ENCODE measurements at regions not wholly inside any gene's neighbourhood (a gene's known extent, or its start where the extent isn't known, plus 50 kb on each side); places are given as distances from the start of the nearest gene placed in this dataset.

GRCh38 chr5:135236228-135236907 lies 162.7 kb downstream of the MACROH2A1 start:
- DNase-seq (ENCODE audit: low read depth in 4 of 4, low spot score in 2 of 4) = no peak

GRCh38 chr5:135235551-135236227 lies 163.3 kb downstream of the MACROH2A1 start:
- DNase-seq (ENCODE audit: low read depth in 4 of 4, low spot score in 2 of 4) = no peak

GRCh38 chr5:135234666-135235401 lies 164.2 kb downstream of the MACROH2A1 start:
- no peak for DNase-seq (ENCODE audit: low read depth in 4 of 4, low spot score in 2 of 4)

GRCh38 chr5:135234242-135234641 lies 164.8 kb downstream of the MACROH2A1 start:
- DNase-seq (ENCODE audit: low read depth in 4 of 4, low spot score in 2 of 4) = no peak

- DNase-seq (ENCODE audit: low read depth in 4 of 4, low spot score in 2 of 4) = no peak
Observed at GRCh38 chr5:135233477-135233876, 165.6 kb downstream of the MACROH2A1 start.

GRCh38 chr5:135232958-135233357 lies 166.1 kb downstream of the MACROH2A1 start:
- no peak for DNase-seq (ENCODE audit: low read depth in 4 of 4, low spot score in 2 of 4)

DNA sequence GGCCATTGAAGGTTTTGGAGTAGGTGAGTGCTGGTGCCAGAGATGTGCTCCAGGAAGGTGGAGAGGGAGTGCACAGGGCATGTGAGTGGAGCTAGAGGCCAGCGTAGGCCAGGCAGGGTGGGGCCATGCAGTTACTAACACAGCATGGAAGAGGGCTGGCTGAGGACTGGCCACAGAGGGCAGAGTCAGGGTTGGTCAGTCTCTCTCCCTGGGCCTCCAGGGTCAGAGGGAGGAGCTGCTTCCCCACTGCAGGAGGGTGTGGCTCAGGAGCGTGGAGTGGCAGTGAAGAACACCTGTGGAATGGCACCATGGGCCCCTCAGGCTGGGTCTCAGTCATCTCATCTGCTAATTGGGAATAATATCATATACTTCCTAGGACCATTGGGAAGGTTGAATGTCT lies 167.7 kb downstream of the MACROH2A1 start:
- no peak for DNase-seq (ENCODE audit: low read depth in 4 of 4, low spot score in 2 of 4)

- DNase-seq (ENCODE audit: low read depth in 4 of 4, low spot score in 2 of 4) = no peak
Observed at GRCh38 chr5:135230251-135230925, 168.6 kb downstream of the MACROH2A1 start.

GRCh38 chr5:135229679-135230132 lies 169.3 kb downstream of the MACROH2A1 start:
- DNase-seq (ENCODE audit: low read depth in 4 of 4, low spot score in 2 of 4) = no peak

DNA sequence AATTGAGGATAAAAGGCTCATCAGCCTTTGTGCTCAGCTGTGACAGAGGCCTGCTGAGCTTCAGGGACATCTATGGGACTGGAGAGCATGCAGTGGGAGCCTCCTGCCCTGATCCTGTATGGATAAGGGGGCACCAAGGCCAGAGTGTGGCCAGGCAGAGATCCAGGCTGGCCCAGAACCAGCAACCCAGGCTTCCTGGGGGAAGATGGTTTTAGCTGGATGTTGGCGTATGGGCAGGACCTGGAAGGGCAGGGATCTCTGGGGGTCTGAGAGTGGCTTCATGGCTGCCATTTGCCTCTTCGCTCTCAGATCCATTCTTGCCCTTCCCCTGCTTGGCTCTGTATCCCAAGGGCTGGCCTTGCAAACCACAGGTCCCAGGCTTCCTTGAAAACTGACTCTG lies 169.9 kb downstream of the MACROH2A1 start:
- no peak for DNase-seq (ENCODE audit: low read depth in 4 of 4, low spot score in 2 of 4)

GRCh38 chr5:135228222-135228621 lies 170.8 kb downstream of the MACROH2A1 start:
- no peak for DNase-seq (ENCODE audit: low read depth in 4 of 4, low spot score in 2 of 4)

DNA sequence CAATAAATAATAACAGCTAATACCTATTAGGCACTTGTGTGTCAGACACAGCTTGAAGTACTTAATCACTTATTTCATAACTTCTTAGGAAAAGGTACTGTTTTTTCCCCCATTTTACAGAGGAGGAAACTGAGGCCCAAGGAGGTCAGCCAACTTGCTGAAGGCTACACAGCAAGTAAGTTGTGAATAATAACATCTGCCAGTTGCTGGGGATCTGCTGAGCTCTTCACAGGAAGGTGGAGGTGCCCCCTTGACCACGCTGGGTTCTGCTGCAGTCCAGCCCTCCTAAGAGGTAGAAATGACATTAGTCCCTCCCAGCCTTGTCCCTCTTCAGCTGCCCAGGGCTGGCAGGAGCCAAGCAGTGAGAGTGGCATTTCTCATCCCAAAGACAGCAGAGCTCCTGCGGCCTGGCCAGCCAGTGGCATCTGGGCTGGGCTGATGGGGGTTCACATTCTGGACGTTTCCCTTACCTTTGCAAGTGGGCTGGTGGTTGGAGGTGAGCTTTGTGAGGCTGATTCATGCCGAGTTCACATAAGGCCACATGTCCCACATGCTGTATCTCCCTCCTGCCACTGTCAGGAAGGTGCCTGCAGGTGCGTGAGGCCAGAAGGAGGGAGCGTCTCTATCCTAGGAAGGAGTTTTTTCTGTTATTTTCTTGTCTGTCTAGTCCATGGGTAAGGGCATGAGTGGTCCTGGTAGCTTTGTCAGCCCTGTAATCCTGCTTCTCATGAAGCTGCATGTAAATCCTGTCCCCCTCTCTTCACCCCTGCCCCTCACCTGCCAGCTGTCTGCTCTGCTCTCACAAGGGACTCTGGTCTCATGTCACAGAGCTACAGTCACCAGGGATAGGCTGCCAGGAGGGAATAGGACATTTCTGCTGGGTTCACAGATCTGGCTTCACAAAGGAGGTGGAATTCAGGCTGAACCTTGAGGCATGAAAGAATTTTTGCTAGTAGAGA lies 171.7 kb downstream of the MACROH2A1 start:
- no peak for DNase-seq (ENCODE audit: low read depth in 4 of 4, low spot score in 2 of 4)

DNA sequence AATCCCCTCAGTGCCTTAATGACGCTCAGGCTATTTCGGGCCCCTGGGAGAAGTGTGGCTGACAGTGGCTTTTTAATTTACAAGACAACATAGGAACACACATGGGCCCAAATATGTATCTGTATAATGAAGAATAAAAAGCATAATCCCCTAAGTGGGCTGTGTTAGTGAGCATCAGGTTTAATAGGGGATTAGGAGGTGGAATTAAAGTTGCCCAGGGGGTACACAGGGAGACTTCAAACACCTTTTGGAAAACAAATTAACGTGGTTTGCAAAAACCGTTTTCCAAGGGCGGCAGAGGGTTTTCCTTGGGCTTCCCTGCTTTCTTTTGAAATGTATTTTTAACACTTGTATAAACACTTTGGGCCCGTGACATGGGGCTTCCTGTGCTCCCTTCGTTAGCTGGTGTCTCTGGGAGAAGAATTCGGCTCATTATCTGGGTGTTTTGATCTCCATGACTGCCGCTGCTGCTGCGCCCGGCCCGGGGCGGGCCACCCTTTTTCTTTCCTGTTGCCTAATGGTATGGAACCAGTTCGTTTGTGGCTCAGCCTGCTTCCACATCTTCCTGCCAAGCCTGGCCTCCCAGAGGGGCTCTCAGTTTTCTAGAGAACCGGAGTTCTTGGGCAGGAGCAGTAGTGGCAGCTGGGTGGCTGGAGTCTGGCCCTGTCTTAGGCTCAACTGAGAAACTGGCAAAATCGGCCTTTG lies 173.0 kb downstream of the MACROH2A1 start:
- DNase-seq (ENCODE audit: low read depth in 4 of 4, low spot score in 2 of 4) = no peak

DNA sequence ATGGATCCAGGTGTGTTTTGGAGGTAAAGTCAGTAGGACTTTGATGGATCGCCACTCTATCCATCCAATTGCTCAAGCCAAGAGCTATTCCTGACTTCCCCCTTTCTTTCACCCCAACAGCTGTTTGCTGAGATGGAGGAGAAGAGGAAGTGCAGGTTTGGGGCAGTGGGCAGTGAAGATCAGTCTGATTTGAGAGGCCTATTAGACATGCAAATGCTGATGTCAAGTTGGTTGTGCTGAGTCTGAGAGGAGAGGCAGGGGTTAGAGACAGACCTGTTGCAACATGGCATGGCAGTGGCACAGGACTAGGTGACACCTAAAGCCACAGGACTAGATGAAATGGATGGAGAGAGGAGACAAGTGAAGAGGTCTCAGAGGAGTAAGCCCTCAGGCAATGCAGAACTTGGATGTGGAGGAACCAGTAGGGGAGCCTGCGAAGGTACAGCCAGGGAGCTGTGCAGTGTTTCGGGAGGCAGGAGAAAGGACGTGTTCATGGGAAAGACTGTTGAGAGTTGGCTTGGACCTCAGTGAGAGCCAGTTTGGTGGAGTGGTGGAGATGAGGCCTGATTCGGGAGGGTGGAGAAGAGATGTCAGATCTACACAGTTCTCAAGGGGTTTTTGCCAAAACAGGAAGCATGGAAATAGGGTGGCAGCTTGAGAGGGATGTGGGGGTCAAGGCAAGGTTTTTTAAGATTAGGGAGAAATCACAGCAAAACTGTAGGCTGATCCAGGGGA lies 175.0 kb downstream of the MACROH2A1 start:
- DNase-seq (ENCODE audit: low read depth in 4 of 4, low spot score in 2 of 4) = no peak

DNA sequence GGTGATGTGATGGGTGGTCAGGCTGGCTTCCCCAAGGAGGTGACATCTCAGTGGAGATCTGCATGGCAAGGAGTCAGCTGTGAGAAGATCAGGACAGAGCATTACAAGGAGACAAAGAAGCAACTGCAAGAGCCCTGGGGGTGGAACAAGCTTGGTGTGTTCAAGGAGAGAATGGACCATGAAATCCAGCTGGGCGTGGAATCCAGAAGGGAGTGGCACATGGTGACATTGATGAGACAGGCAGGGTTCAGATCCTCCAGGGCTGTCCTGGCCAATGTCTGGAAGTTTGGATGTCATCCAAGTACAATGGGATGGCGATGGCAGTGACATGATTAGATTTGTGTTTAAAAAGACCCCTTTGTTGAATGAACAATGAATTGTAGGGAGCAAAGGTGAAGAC lies 175.6 kb downstream of the MACROH2A1 start:
- DNase-seq (ENCODE audit: low read depth in 4 of 4, low spot score in 2 of 4) = no peak

DNA sequence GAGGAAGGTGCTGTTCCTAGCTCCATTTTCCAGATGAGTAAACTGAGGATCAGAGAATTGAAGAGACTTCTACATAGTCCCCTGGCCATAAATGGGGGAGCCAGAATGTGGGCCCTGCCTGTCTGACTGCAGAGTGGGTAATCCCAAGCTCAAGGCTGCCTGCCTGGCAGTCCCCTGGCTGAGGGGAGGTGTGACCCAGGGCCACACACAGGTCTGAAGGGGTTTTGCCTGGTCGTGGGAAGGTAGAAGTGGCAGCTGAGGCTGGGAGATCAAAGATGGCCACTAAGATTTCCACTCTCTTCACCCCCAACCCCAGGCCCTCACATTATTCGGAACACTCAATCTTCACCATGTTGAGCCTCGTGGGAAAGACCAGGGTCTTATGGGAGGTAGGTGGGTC lies 176.3 kb downstream of the MACROH2A1 start:
- DNase-seq (ENCODE audit: low read depth in 4 of 4, low spot score in 2 of 4) = no peak

DNA sequence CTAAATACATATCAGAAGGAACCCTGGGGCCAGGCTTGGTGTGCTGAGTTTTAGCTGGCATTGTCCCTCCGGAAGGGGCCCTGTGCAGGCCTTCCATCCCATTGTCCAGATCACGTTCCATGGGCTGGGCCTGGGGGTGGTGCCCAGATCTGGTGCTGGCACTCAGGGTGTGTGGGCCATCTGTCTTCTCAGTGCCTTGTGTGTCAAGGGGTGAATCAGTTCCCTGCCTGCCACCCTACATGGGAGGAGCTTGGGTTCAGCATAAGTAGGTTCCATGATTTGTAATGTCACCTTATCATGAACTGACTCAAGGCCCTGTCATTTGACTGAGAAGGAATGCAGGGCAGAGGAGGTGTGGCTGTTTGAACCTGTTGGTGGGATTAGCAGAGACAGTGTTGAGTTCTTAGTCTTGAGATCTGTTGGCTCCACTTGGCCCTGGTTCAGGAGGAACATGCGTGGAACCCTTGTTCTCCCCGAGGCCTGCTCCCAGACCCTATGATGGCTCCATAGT lies 176.8 kb downstream of the MACROH2A1 start:
- DNase-seq (ENCODE audit: low read depth in 4 of 4, low spot score in 2 of 4) = no peak

- no peak for DNase-seq (ENCODE audit: low read depth in 4 of 4, low spot score in 2 of 4)
Observed at GRCh38 chr5:135221696-135222095, 177.3 kb downstream of the MACROH2A1 start.

DNA sequence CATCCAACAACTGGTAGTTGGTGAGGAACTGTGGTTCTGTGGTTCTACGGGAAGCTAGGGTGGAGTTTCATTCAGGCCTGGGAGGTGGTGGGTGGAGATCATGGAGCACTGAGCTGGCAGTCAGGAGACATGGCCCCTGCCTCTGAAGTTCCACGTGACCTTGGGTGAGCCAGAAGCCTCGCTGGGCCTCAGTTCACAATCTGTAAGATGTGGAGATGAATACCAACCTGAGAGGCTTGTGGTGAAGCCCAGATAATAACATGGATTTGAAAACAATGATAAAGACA lies 177.9 kb downstream of the MACROH2A1 start:
- DNase-seq (ENCODE audit: low read depth in 4 of 4, low spot score in 2 of 4) = no peak

Data from left renal cortex interstitium (tissue), 4 donors.